Right atrium auricular region (tissue), 2 donors: ENCODE measurements at regions not wholly inside any gene's neighbourhood (a gene's known extent, or its start where the extent isn't known, plus 50 kb on each side); places are given as distances from the start of the nearest gene placed in this dataset.

Source experiments
- DNase-seq: peaks from one replicate; pipeline ENCODE4 v3.0.0-alpha.2; 2019; ENCODE audit warnings: low spot score
- H3K27ac ChIP-seq, 2 donors: fragments of 200-600 bp; sonication (generic); 1 replicate in 1 of 2; 2 replicates in 1 of 2; pipeline ENCODE4 v1.5.1; 2016 to 2019
- H3K27me3 ChIP-seq, 2 donors: fragments of 200-600 bp; sonication (generic); one replicate each; pipeline versions ENCODE4 v1.5.1 to v1.6.0; 2017 to 2019
- H3K36me3 ChIP-seq: fragments of 200-600 bp; sonication (generic); one replicate; pipeline ENCODE4 v1.5.1; 2016
- H3K4me1 ChIP-seq, 2 donors: fragments of 200-600 bp; sonication (generic); one replicate each; pipeline versions ENCODE4 v1.5.1 to v1.6.0; 2017 to 2019
- H3K4me3 ChIP-seq, 2 donors: fragments of 200-600 bp; sonication (generic); 1 replicate in 1 of 2; 2 replicates in 1 of 2; pipeline ENCODE4 v1.5.1; 2017 to 2019; ENCODE audit warnings: mild to moderate bottlenecking in 1 of 2, moderate library complexity in 1 of 2
- H3K9me3 ChIP-seq, 2 donors: fragments of 200-600 bp; sonication (generic); one replicate each; pipeline ENCODE4 v1.5.1; 2019
- CTCF ChIP-seq, 2 donors: fragments of 200-600 bp; sonication (generic); IDR thresholded peaks; one replicate each; pipeline ENCODE4 v1.5.1; 2019; ENCODE audit warnings: antibody characterized with exemption in 2 of 2

- Histone ChIP-seq H3K27ac (no peak overlapping the region), H3K36me3 (no peaks in the 10 kb centered on the region), H3K4me1 (no peaks in the 10 kb centered on the region), H3K27me3 (no peaks in the 10 kb centered on the region), H3K9me3 (peaks cover 0 to 12% of the 10 kb centered on the region in 2 donors), H3K4me3 (no peak overlapping the region)
- no peak for DNase-seq
- no peak for TF ChIP-seq CTCF (IDR thresholded peaks at IDR 0.05)
Measured at GRCh38 chr3:150096700-150097587, 126.2 kb upstream of the PFN2 start.

DNA sequence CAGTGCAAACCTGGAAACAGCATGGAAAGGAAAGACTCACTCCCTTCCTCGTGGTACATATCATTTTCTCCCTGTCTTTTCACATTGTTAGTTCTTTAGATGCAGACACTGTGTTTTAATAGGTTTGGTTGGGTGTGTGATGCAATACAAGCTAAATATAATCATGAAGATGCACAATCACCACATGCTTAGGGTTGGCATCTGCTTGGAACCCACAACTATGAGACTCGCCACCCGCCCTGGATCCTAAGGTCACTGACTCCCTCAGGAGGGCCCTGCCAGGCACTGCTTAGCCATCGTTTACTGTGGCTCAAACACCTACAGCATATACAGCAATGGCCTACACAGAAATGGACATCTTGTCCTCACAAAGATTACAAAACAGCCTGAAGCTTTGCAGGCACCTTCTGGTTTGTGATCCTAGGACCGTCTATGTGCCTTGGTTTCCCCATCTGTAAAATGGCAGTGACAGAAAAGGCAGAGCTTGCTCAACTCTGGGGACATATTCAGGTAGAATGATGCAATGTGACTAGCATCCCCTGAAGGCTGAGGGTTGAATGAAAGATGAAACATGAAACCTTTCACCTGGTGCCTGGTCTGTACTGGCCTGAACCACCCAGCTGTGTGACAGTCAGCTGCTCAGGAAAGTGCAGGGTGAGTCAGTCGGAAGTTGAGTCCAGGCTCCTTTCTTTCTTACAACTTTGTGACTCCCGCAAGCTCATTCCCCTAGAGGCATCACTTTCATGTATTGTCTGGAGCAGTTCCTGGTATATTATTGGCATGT is 123.6 kb upstream of the PFN2 start:
- Histone ChIP-seq H3K27ac (no peak overlapping the region), H3K9me3 (no peaks in the 10 kb centered on the region), H3K36me3 (no peaks in the 10 kb centered on the region), H3K4me1 (no peaks in the 10 kb centered on the region), H3K4me3 (no peak overlapping the region), H3K27me3 (no peaks in the 10 kb centered on the region)
- TF ChIP-seq CTCF (IDR thresholded peaks at IDR 0.05) = no peak
- DNase-seq = no peak

- H3K4me1 ChIP-seq = no peaks in the 10 kb centered on the region
- no peaks in the 10 kb centered on the region for H3K27me3 ChIP-seq
- no peak for DNase-seq
- no peak for TF ChIP-seq CTCF (IDR thresholded peaks at IDR 0.05)
- no peaks in the 10 kb centered on the region for H3K36me3 ChIP-seq
- no peak overlapping the region for H3K4me3 ChIP-seq
- no peak overlapping the region for H3K27ac ChIP-seq
- no peaks in the 10 kb centered on the region for H3K9me3 ChIP-seq
Measured at GRCh38 chr3:150091626-150092025, 120.9 kb upstream of the PFN2 start.

DNA sequence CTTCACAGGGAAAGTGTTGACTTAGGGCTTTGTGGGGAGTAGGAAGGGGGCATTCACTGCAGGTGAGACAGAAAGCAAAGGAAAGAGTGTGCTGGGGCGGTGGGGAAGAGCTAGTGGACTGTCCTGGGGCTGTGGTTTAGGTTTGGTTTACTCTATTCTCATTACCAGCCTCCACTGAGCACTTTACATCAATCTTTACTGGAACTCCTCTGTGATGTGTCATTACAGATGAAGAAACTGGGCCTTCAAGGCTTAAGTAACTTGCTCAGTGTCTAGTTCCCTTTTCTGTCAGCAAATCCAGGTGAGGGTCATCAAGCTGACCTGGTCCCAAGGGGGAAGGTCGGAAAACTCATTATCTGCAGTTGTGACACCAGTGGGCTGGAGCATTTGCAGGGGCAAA is 120.2 kb upstream of the PFN2 start:
- H3K9me3 ChIP-seq = no peaks in the 10 kb centered on the region
- no peak overlapping the region for H3K4me3 ChIP-seq
- no peak for TF ChIP-seq CTCF (IDR thresholded peaks at IDR 0.05)
- no peaks in the 10 kb centered on the region for H3K27me3 ChIP-seq
- H3K27ac ChIP-seq = no peak overlapping the region
- no peak for DNase-seq
- no peaks in the 10 kb centered on the region for H3K4me1 ChIP-seq
- no peaks in the 10 kb centered on the region for H3K36me3 ChIP-seq

DNA sequence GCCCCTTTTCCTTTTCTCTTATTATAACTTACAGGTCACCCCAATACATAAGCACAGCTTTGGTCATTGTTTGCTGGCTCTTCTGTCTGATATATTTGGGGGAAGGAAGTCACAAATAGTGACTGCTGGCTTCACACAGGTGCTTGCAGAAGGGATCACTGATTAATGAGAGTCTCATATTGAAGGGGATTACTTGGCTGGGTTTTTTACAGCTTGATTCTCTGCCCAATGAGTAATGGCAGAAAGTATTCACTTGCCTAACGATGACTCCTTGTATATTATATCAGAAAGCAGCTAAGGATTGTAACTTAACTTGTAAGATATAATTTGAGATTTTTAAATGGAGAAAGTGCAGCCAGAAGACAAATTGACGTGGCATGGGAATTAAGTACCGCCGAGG is 119.3 kb upstream of the PFN2 start:
- DNase-seq = no peak
- no peaks in the 10 kb centered on the region for H3K36me3 ChIP-seq
- no peaks in the 10 kb centered on the region for H3K9me3 ChIP-seq
- H3K27me3 ChIP-seq = no peaks in the 10 kb centered on the region
- no peak overlapping the region for H3K4me3 ChIP-seq
- H3K27ac ChIP-seq = no peak overlapping the region
- H3K4me1 ChIP-seq = no peaks in the 10 kb centered on the region
- TF ChIP-seq CTCF (IDR thresholded peaks at IDR 0.05) = no peak
